Caco-2 (cell line): ENCODE measurements at regions not wholly inside any gene's neighbourhood (a gene's known extent, or its start where the extent isn't known, plus 50 kb on each side); places are given as distances from the start of the nearest gene placed in this dataset.

Source experiments
- BruUV-seq: library from RNA; stranded (reverse); fragments of 400-500 nt; replicated peaks from 2 replicates; lab custom pipeline; 2021; lab: Mats Ljungman, UMichigan
- CTCF ChIA-PET: fragments of 300-600 bp; sonication (Branson Sonifier 250); formaldehyde crosslinking; loops from one replicate; lab custom pipeline; 2022; ENCODE audit warnings: antibody characterized with exemption; lab: Charles Lee
- POLR2A ChIA-PET: fragments of 300-600 bp; sonication (Branson Sonifier 250); formaldehyde crosslinking; loops from one replicate; lab custom pipeline; 2022; ENCODE audit warnings: antibody characterized with exemption; lab: Charles Lee
- DNase-seq, 2 experiments: peaks; one replicate each; pipeline versions ENCODE4 v3.0.0 to v3.0.0-alpha.2; 2020 to 2022
- H3K27me3 ChIP-seq: replicated peaks from 2 replicates; pipeline ENCODE4 v1.6.0; 2011; ENCODE audit warnings: low read length; ENCODE audit not compliant: control insufficient read depth, insufficient read depth
- H3K36me3 ChIP-seq: 2 replicates; pipeline ENCODE4 v1.5.1; 2011; ENCODE audit warnings: low read length; ENCODE audit not compliant: control insufficient read depth, insufficient read depth
- H3K4me1 ChIP-seq: fragments of 250-450 bp; sonication (Bioruptor Pico); 2 replicates; pipeline ENCODE4 v1.5.1; 2020; ENCODE audit warnings: mild to moderate bottlenecking
- H3K4me3 ChIP-seq: 2 replicates; pipeline ENCODE4 v1.5.1; 2011; ENCODE audit warnings: low read depth, mild to moderate bottlenecking, control low read depth, low read length
- H3K9me3 ChIP-seq: fragments of 250-450 bp; sonication (Bioruptor Pico); 2 replicates; pipeline ENCODE4 v1.5.1; 2020; ENCODE audit warnings: mild to moderate bottlenecking, moderate library complexity
- H3K27ac Mint-ChIP-seq: one replicate; pipeline ENCODE4 v1.8.0; 2022; ENCODE audit warnings: mixed read lengths; ENCODE audit not compliant: unreplicated experiment
- H3K27me3 Mint-ChIP-seq: one replicate; pipeline ENCODE4 v1.8.0; 2022; ENCODE audit warnings: mixed read lengths; ENCODE audit not compliant: insufficient read depth, unreplicated experiment
- H3K36me3 Mint-ChIP-seq: one replicate; pipeline ENCODE4 v1.8.0; 2022; ENCODE audit warnings: mild to moderate bottlenecking, mixed read lengths; ENCODE audit not compliant: insufficient read depth, unreplicated experiment
- H3K4me1 Mint-ChIP-seq: one replicate; pipeline ENCODE4 v1.8.0; 2022; ENCODE audit warnings: low read depth, mixed read lengths; ENCODE audit not compliant: unreplicated experiment
- H3K4me3 Mint-ChIP-seq: one replicate; pipeline ENCODE4 v1.8.0; 2022; ENCODE audit warnings: mild to moderate bottlenecking, moderate library complexity, mixed read lengths; ENCODE audit not compliant: unreplicated experiment
- H3K9me3 Mint-ChIP-seq: one replicate; pipeline ENCODE4 v1.8.0; 2022; ENCODE audit warnings: mixed read lengths; ENCODE audit not compliant: unreplicated experiment
- CTCF ChIP-seq, 2 experiments: fragments of 200-600 bp in 1 of 2; IDR thresholded peaks; 1 replicate in 1 of 2; 2 replicates in 1 of 2; pipeline versions ENCODE4 v1.5.1 to v1.8.0; 2011 to 2022; ENCODE audit warnings: antibody characterized with exemption in 1 of 2, control low read depth in 1 of 2, inconsistent platforms in 1 of 2, low read depth in 1 of 2, low read length in 1 of 2, mild to moderate bottlenecking in 1 of 2, moderate library complexity in 1 of 2; ENCODE audit not compliant: insufficient read depth in 1 of 2, severe bottlenecking in 1 of 2, unreplicated experiment in 1 of 2
- intact Hi-C: fragments of 100-400 bp; cut with micrococcal nuclease; formaldehyde crosslinking; loops from one replicate; pipeline ENCODE4 v1.10.0; 2022; ENCODE audit not compliant: unreplicated experiment

GRCh38 chr2:16194096-16194390 lies 253.7 kb downstream of the MYCN start:
- H3K36me3 ChIP-seq, result no peaks in the 10 kb centered on the region; the same call in 1 of the 2 replicates
- no peak for TF ChIP-seq CTCF (IDR thresholded peaks at IDR 0.05; ENCODE audit: insufficient read depth in 1 of 2, low read depth in 1 of 2, low read length in 1 of 2, severe bottlenecking in 1 of 2, unreplicated experiment in 1 of 2)
- no TSS peak for BruUV-seq
- ChIA-PET POLR2A (no interaction called here), CTCF (interaction anchor here (0.6 kb wide), 1 partner anchor 12 kb away, joined by 3 read pairs; no protein-coding TSS in a partner anchor)
- peaks cover 11% of the 10 kb centered on the region for H3K4me1 Mint-ChIP-seq
- H3K36me3 Mint-ChIP-seq, result no peaks in the 10 kb centered on the region
- H3K4me3 ChIP-seq, result no peak overlapping the region
- intact Hi-C loops, result no loop called here
- H3K27me3 Mint-ChIP-seq, result no peaks in the 10 kb centered on the region
- H3K27ac Mint-ChIP-seq, result no peak overlapping the region
- H3K9me3 ChIP-seq, result no peaks in the 10 kb centered on the region
- no peaks in the 10 kb centered on the region for H3K27me3 ChIP-seq
- DNase-seq, result no peak
- no peaks in the 10 kb centered on the region for H3K9me3 Mint-ChIP-seq
- H3K4me3 Mint-ChIP-seq, result no peak overlapping the region
- no peaks in the 10 kb centered on the region for H3K4me1 ChIP-seq

GRCh38 chr2:16192416-16193216 lies 252.3 kb downstream of the MYCN start:
- Mint-ChIP-seq H3K36me3 (no peaks in the 10 kb centered on the region), H3K27ac (no peak overlapping the region), H3K27me3 (no peaks in the 10 kb centered on the region), H3K9me3 (no peaks in the 10 kb centered on the region), H3K4me1 (peaks cover 19% of the 10 kb centered on the region), H3K4me3 (no peak overlapping the region)
- Histone ChIP-seq H3K9me3 (no peaks in the 10 kb centered on the region), H3K36me3 (no peaks in the 10 kb centered on the region), H3K4me1 (no peaks in the 10 kb centered on the region), H3K27me3 (no peaks in the 10 kb centered on the region), H3K4me3 (no peak overlapping the region)
- no peak for TF ChIP-seq CTCF (IDR thresholded peaks at IDR 0.05; ENCODE audit: insufficient read depth in 1 of 2, low read depth in 1 of 2, low read length in 1 of 2, severe bottlenecking in 1 of 2, unreplicated experiment in 1 of 2)
- no peak for DNase-seq
- POLR2A ChIA-PET, result no interaction called here
- CTCF ChIA-PET, result no interaction called here
- no TSS peak for BruUV-seq
- intact Hi-C loops, result no loop called here

GRCh38 chr2:16191431-16192200 lies 251.3 kb downstream of the MYCN start:
- H3K4me3 Mint-ChIP-seq, result no peak overlapping the region
- ChIA-PET POLR2A (no interaction called here), CTCF (no interaction called here)
- Histone ChIP-seq H3K4me3 (no peak overlapping the region), H3K4me1 (peaks cover 7% of the 10 kb centered on the region; the same call in 1 of the 2 replicates), H3K9me3 (no peaks in the 10 kb centered on the region), H3K27me3 (no peaks in the 10 kb centered on the region), H3K36me3 (no peaks in the 10 kb centered on the region)
- intact Hi-C loops, result no loop called here
- no peaks in the 10 kb centered on the region for H3K36me3 Mint-ChIP-seq
- DNase-seq, result no peak
- BruUV-seq, result no TSS peak
- TF ChIP-seq CTCF (IDR thresholded peaks at IDR 0.05; ENCODE audit: insufficient read depth in 1 of 2, low read depth in 1 of 2, low read length in 1 of 2, severe bottlenecking in 1 of 2, unreplicated experiment in 1 of 2), result no peak
- no peak overlapping the region for H3K27ac Mint-ChIP-seq
- H3K27me3 Mint-ChIP-seq, result no peaks in the 10 kb centered on the region
- H3K4me1 Mint-ChIP-seq, result peaks cover 18% of the 10 kb centered on the region
- H3K9me3 Mint-ChIP-seq, result no peaks in the 10 kb centered on the region
